H1 (cell line): ENCODE measurements at regions not wholly inside any gene's neighbourhood (a gene's known extent, or its start where the extent isn't known, plus 50 kb on each side); places are given as distances from the start of the nearest gene placed in this dataset.

Experiments
- CTCF ChIA-PET: fragments of 300-600 bp; sonication (Branson Sonifier 250); formaldehyde crosslinking; loops from one replicate; lab custom pipeline; 2021; ENCODE audit not compliant: partially characterized antibody; lab: Charles Lee
- POLR2A ChIA-PET: fragments of 300-600 bp; sonication (Branson Sonifier 250); formaldehyde crosslinking; loops from one replicate; lab custom pipeline; 2021; ENCODE audit warnings: inconsistent platforms; ENCODE audit not compliant: partially characterized antibody; lab: Charles Lee
- DNase-seq, 2 experiments: peaks; one replicate each; pipeline versions ENCODE4 v3.0.0 to v3.0.0-alpha.2; 2010 to 2022; ENCODE audit warnings: low spot score in 2 of 2, low read depth in 1 of 2, mixed read lengths in 1 of 2
- FAIRE-seq: peaks from 2 replicates; lab custom pipeline; 2011; peaks lifted over from hg19 to GRCh38; lab: Jason Lieb, UNC
- H2AFZ ChIP-seq: 2 replicates; pipeline ENCODE4 v1.8.1; 2012; ENCODE audit warnings: low read length, inconsistent platforms
- H2AK5ac ChIP-seq: 2 replicates; pipeline ENCODE4 v1.6.1; 2013; ENCODE audit warnings: low read depth, low read length
- H2BK120ac ChIP-seq: replicated peaks from 2 replicates; pipeline ENCODE3; 2013; ENCODE audit warnings: low read depth, low read length, inconsistent platforms
- H2BK12ac ChIP-seq: 2 replicates; pipeline ENCODE4 v1.6.1; 2013; ENCODE audit warnings: low read depth, low read length
- H2BK15ac ChIP-seq: 2 replicates; pipeline ENCODE4 v1.6.1; 2013; ENCODE audit warnings: low read length
- H2BK20ac ChIP-seq: 2 replicates; pipeline ENCODE4 v1.6.1; 2013; ENCODE audit warnings: low read length
- H2BK5ac ChIP-seq: 2 replicates; pipeline ENCODE4 v1.6.1; 2013; ENCODE audit warnings: low read depth, low read length
- H3K14ac ChIP-seq: 2 replicates; pipeline ENCODE4 v1.6.1; 2013; ENCODE audit warnings: inconsistent platforms; ENCODE audit not compliant: insufficient read length
- H3K18ac ChIP-seq: 2 replicates; pipeline ENCODE4 v1.6.1; 2013; ENCODE audit warnings: low read length; ENCODE audit errors: extremely low read depth
- H3K23ac ChIP-seq: 2 replicates; pipeline ENCODE4 v1.6.1; 2013; ENCODE audit warnings: inconsistent platforms; ENCODE audit not compliant: insufficient read length
- H3K23me2 ChIP-seq: 2 replicates; pipeline ENCODE4 v1.6.1; 2013; ENCODE audit warnings: low read depth, low read length
- H3K27ac ChIP-seq: 2 replicates; pipeline ENCODE4 v1.6.1; 2011; ENCODE audit warnings: low read depth, low read length, inconsistent platforms
- H3K27me3 ChIP-seq, 4 experiments: replicated peaks in 1 of 4; 1 replicate in 1 of 4; 2 replicates in 3 of 4; pipeline versions ENCODE4 v1.6.1 to v1.8.1; 2011 to 2013; ENCODE audit warnings: low read length in 3 of 4, mild to moderate bottlenecking in 3 of 4, inconsistent platforms in 2 of 4, mixed read lengths in 2 of 4, moderate library complexity in 1 of 4; ENCODE audit not compliant: control insufficient read depth in 3 of 4, insufficient read depth in 3 of 4; ENCODE audit errors: extremely low read depth in 1 of 4
- H3K36me3 ChIP-seq, 4 experiments: 2 replicates each; pipeline versions ENCODE4 v1.6.1 to v1.8.1; 2011 to 2013; ENCODE audit warnings: mild to moderate bottlenecking in 4 of 4, low read length in 3 of 4, moderate library complexity in 2 of 4, control low read depth in 1 of 4, inconsistent platforms in 1 of 4; ENCODE audit not compliant: insufficient read depth in 4 of 4, control insufficient read depth in 2 of 4
- H3K4ac ChIP-seq: replicated peaks from 2 replicates; pipeline ENCODE3; 2013; ENCODE audit warnings: low read length, low read depth, mixed read lengths, inconsistent platforms; ENCODE audit not compliant: insufficient read length
- H3K4me1 ChIP-seq, 4 experiments: replicated peaks in 1 of 4; 1 replicate in 1 of 4; 2 replicates in 3 of 4; pipeline versions ENCODE4 v1.6.1 to v1.8.1; 2011 to 2013; ENCODE audit warnings: low read length in 3 of 4, inconsistent platforms in 2 of 4, mixed read lengths in 1 of 4; ENCODE audit not compliant: insufficient read depth in 4 of 4, control insufficient read depth in 3 of 4
- H3K4me2 ChIP-seq, 2 experiments: 2 replicates each; pipeline versions ENCODE4 v1.6.1 to v1.8.1; 2011 to 2013; ENCODE audit warnings: low read depth in 2 of 2, low read length in 2 of 2, control low read depth in 1 of 2, inconsistent platforms in 1 of 2, mild to moderate bottlenecking in 1 of 2; ENCODE audit not compliant: insufficient read depth in 1 of 2
- H3K4me3 ChIP-seq, 4 experiments: fragments of 200-600, 300-600 bp in 1 of 4; sonication (generic), shearing (Covaris generic), sonication (Bioruptor Twin) in 1 of 4; 2 replicates each; pipeline versions ENCODE4 v1.5.1 to v1.8.1; 2011 to 2016; ENCODE audit warnings: low read length in 4 of 4, low read depth in 3 of 4, control low read depth in 2 of 4, inconsistent platforms in 2 of 4, mild to moderate bottlenecking in 2 of 4, mixed read lengths in 1 of 4, moderate library complexity in 1 of 4; ENCODE audit not compliant: insufficient read depth in 2 of 4; ENCODE audit errors: extremely low read depth in 1 of 4
- H3K56ac ChIP-seq: replicated peaks from 2 replicates; pipeline ENCODE3; 2013; ENCODE audit warnings: low read depth, mild to moderate bottlenecking, mixed read lengths, low read length, inconsistent platforms; ENCODE audit not compliant: insufficient read length
- H3K79me1 ChIP-seq: 2 replicates; pipeline ENCODE4 v1.6.1; 2013; ENCODE audit warnings: low read depth, low read length, control low read depth
- H3K79me2 ChIP-seq, 2 experiments: 2 replicates each; pipeline versions ENCODE4 v1.6.1 to v1.8.1; 2012 to 2013; ENCODE audit warnings: low read length in 2 of 2, mild to moderate bottlenecking in 2 of 2, inconsistent platforms in 1 of 2; ENCODE audit not compliant: insufficient read depth in 2 of 2, control insufficient read depth in 1 of 2
- H3K9ac ChIP-seq, 4 experiments: replicated peaks in 1 of 4; 1 replicate in 1 of 4; 2 replicates in 3 of 4; pipeline versions ENCODE4 v1.6.1 to v1.8.1; 2011 to 2013; ENCODE audit warnings: low read depth in 3 of 4, low read length in 3 of 4, control low read depth in 2 of 4, mild to moderate bottlenecking in 2 of 4, moderate library complexity in 2 of 4, inconsistent platforms in 1 of 4; ENCODE audit errors: extremely low read depth in 1 of 4
- H3K9me3 ChIP-seq, 2 experiments: 2 replicates each; pipeline versions ENCODE4 v1.6.1 to v1.8.1; 2012 to 2013; ENCODE audit warnings: mild to moderate bottlenecking in 2 of 2, moderate library complexity in 2 of 2, control low read depth in 1 of 2, inconsistent platforms in 1 of 2, low read depth in 1 of 2, low read length in 1 of 2, mixed read lengths in 1 of 2; ENCODE audit not compliant: insufficient read depth in 2 of 2
- H4K20me1 ChIP-seq, 2 experiments: replicated peaks in 1 of 2; 2 replicates each; pipeline versions ENCODE3 to v1.8.1; 2011 to 2013; ENCODE audit warnings: inconsistent platforms in 2 of 2, low read length in 2 of 2, mild to moderate bottlenecking in 1 of 2; ENCODE audit not compliant: insufficient read depth in 2 of 2, control insufficient read depth in 1 of 2
- H4K5ac ChIP-seq: 2 replicates; pipeline ENCODE4 v1.6.1; 2013; ENCODE audit warnings: low read length, low read depth, mixed read lengths, inconsistent platforms; ENCODE audit not compliant: insufficient read length
- H4K8ac ChIP-seq: 2 replicates; pipeline ENCODE4 v1.8.0; 2013; ENCODE audit warnings: mild to moderate bottlenecking, moderate library complexity, low read length, inconsistent platforms; ENCODE audit not compliant: insufficient read depth; ENCODE audit errors: extremely low read depth
- H4K91ac ChIP-seq: replicated peaks from 2 replicates; pipeline ENCODE3; 2013; ENCODE audit warnings: low read length, mixed read lengths, inconsistent platforms; ENCODE audit not compliant: insufficient read length
- EP300 ChIP-seq, 2 experiments: IDR thresholded peaks; 1 replicate in 1 of 2; 2 replicates in 1 of 2; pipeline ENCODE4 v1.6.1; 2011 to 2012; ENCODE audit warnings: low read depth in 2 of 2, low read length in 2 of 2, mild to moderate bottlenecking in 2 of 2, borderline replicate concordance in 1 of 2, inconsistent platforms in 1 of 2, moderate library complexity in 1 of 2
- HDAC2 ChIP-seq, 2 experiments: fragments of 300-600 bp in 1 of 2; sonication (generic) in 1 of 2; IDR thresholded peaks; 2 replicates each; pipeline ENCODE4 v1.6.1; 2011 to 2012; ENCODE audit warnings: low read depth in 2 of 2, low read length in 2 of 2, mild to moderate bottlenecking in 2 of 2, moderate library complexity in 2 of 2, borderline replicate concordance in 1 of 2, inconsistent platforms in 1 of 2
- POU5F1 ChIP-seq: IDR thresholded peaks from 2 replicates; pipeline ENCODE4 v1.6.1; 2011; ENCODE audit warnings: low read depth, mild to moderate bottlenecking, low read length, moderate library complexity
- RXRA ChIP-seq: IDR thresholded peaks from 2 replicates; pipeline ENCODE4 v1.6.1; 2011; ENCODE audit warnings: low read depth, mild to moderate bottlenecking, low read length, moderate library complexity; ENCODE audit not compliant: insufficient read depth
- SUZ12 ChIP-seq: fragments of 200-600 bp; sonication (generic); IDR thresholded peaks from 2 replicates; pipeline ENCODE4 v1.6.1; 2012; ENCODE audit warnings: mild to moderate bottlenecking, inconsistent platforms, low read length, moderate library complexity, mixed read lengths
- TAF1 ChIP-seq: IDR thresholded peaks from 2 replicates; pipeline ENCODE4 v1.6.1; 2011; ENCODE audit warnings: mild to moderate bottlenecking, low read depth, low read length
- TBP ChIP-seq: IDR thresholded peaks from 2 replicates; pipeline ENCODE4 v1.6.1; 2011; ENCODE audit warnings: low read depth, low read length, improper control_type of control experiment
- WGBS, 2 experiments: shearing (Covaris generic) in 1 of 2; methylation state at CpG; one replicate each; pipeline versions ENCODE4 v1.1.6 to v1.1.7; 2013 to 2015; ENCODE audit warnings: low lambda C conversion rate in 2 of 2, mixed read lengths in 2 of 2, inconsistent platforms in 1 of 2, low coverage in 1 of 2, missing lambda C conversion rate in 1 of 2; ENCODE audit not compliant: insufficient replicate concordance in 2 of 2, insufficient coverage in 1 of 2, insufficient read length in 1 of 2; ENCODE audit errors: extremely low coverage in 1 of 2, missing lambda C conversion rate in 1 of 2; 5-methylcytosine and 5-hydroxymethylcytosine counted together

DNA sequence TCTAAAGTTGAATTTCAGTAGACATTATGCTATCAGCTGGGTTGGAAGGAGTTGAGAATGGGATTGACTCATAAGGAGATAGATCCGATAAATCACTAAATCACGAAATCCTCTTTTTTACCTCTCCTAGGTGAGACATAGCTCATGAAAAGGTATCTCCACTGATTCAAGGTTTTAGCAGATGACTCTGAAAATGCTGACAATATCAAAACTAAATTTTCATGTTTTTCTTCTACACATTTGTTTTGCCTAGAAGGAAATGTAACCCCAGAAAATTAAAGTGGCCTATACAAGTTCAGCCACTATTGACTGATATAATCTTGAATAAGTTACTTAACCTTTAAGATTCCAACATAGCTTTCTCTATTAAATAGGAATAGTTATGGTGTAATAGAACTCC is 82.2 kb upstream of the VWDE start:
- no peaks in the 10 kb centered on the region for H3K9me3 ChIP-seq
- H3K4me2 ChIP-seq: no peak overlapping the region
- no peaks in the 10 kb centered on the region for H3K79me1 ChIP-seq
- no peak overlapping the region for H2AK5ac ChIP-seq
- no peak for DNase-seq
- no peak overlapping the region for H3K23ac ChIP-seq
- no peaks in the 10 kb centered on the region for H3K27me3 ChIP-seq
- no peak overlapping the region for H4K8ac ChIP-seq
- no peak overlapping the region for H2BK12ac ChIP-seq
- H3K4ac ChIP-seq: no peak overlapping the region
- no peak overlapping the region for H3K56ac ChIP-seq
- H2BK20ac ChIP-seq: no peak overlapping the region
- CTCF ChIA-PET: interaction anchor here (3.9 kb wide), 1 partner anchor 27 kb away, joined by 36 read pairs; no protein-coding TSS in a partner anchor
- H2BK120ac ChIP-seq: no peak overlapping the region
- H2BK5ac ChIP-seq: no peak overlapping the region
- TF ChIP-seq EP300 (IDR thresholded peaks at IDR 0.05; ENCODE audit: borderline replicate concordance in 1 of 2, low read depth in 2 of 2, low read length in 2 of 2): no peak
- TF ChIP-seq TBP: no peak
- no peak for TF ChIP-seq TAF1
- no peak for TF ChIP-seq POU5F1
- no peak for TF ChIP-seq SUZ12
- no peak for TF ChIP-seq HDAC2 (IDR thresholded peaks at IDR 0.05; ENCODE audit: borderline replicate concordance in 1 of 2, low read depth in 2 of 2, low read length in 2 of 2)
- no peak for TF ChIP-seq RXRA
- H4K5ac ChIP-seq: no peak overlapping the region
- no peak overlapping the region for H3K9ac ChIP-seq
- no peak overlapping the region for H3K4me3 ChIP-seq
- H3K79me2 ChIP-seq: no peaks in the 10 kb centered on the region
- H3K14ac ChIP-seq: no peak overlapping the region
- no peak overlapping the region for H2AFZ ChIP-seq
- no peak overlapping the region for H2BK15ac ChIP-seq
- FAIRE-seq: no peak
- H3K23me2 ChIP-seq: no peaks in the 10 kb centered on the region
- H4K20me1 ChIP-seq: no peaks in the 10 kb centered on the region
- 93% methylated on average over 2 of the region's 2 CpGs; no CpG with 5 or more reads in 1 of the 2 experiments for WGBS, 2 experiments
- H3K27ac ChIP-seq: no peak overlapping the region
- H3K18ac ChIP-seq: no peak overlapping the region
- H4K91ac ChIP-seq: no peak overlapping the region
- H3K36me3 ChIP-seq: no peaks in the 10 kb centered on the region
- POLR2A ChIA-PET: no interaction called here
- peaks cover 0 to 4% (median 1%) of the 10 kb centered on the region in 4 experiments; a peak in 2 of 7 replicates for H3K4me1 ChIP-seq
